Breast epithelium (tissue), 3 donors: ENCODE measurements at regions not wholly inside any gene's neighbourhood (a gene's known extent, or its start where the extent isn't known, plus 50 kb on each side); places are given as distances from the start of the nearest gene placed in this dataset.

Experiments used
- POLR2A ChIP-seq: fragments of 450-650 bp; IDR thresholded peaks from one replicate; pipeline ENCODE4 v1.6.1; 2016; ENCODE audit warnings: antibody characterized with exemption, mild to moderate bottlenecking, moderate library complexity
- POLR2AphosphoS5 ChIP-seq, 3 donors: sonication (generic); formaldehyde crosslinking; IDR thresholded peaks; one replicate each; pipeline ENCODE4 v1.6.1; 2017; ENCODE audit warnings: antibody characterized with exemption in 3 of 3
- TF ChIP-seq, protein P1 (sequence below), 3 donors: fragments of 450-650 bp; IDR thresholded peaks; one replicate each; pipeline ENCODE4 v1.5.1; 2016 to 2017; ENCODE audit warnings: antibody characterized with exemption in 3 of 3, mild to moderate bottlenecking in 3 of 3, moderate library complexity in 3 of 3

GRCh38 chr4:59180969-59181368 lies 2019.2 kb upstream of the ADGRL3 start:
- TF ChIP-seq, protein P1, sequence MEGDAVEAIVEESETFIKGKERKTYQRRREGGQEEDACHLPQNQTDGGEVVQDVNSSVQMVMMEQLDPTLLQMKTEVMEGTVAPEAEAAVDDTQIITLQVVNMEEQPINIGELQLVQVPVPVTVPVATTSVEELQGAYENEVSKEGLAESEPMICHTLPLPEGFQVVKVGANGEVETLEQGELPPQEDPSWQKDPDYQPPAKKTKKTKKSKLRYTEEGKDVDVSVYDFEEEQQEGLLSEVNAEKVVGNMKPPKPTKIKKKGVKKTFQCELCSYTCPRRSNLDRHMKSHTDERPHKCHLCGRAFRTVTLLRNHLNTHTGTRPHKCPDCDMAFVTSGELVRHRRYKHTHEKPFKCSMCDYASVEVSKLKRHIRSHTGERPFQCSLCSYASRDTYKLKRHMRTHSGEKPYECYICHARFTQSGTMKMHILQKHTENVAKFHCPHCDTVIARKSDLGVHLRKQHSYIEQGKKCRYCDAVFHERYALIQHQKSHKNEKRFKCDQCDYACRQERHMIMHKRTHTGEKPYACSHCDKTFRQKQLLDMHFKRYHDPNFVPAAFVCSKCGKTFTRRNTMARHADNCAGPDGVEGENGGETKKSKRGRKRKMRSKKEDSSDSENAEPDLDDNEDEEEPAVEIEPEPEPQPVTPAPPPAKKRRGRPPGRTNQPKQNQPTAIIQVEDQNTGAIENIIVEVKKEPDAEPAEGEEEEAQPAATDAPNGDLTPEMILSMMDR (IDR thresholded peaks at IDR 0.05) = no peak
- TF ChIP-seq POLR2A (no peak), POLR2AphosphoS5 (IDR thresholded peaks at IDR 0.05) (no peak)
